GM23338 (cell line): ENCODE measurements at regions not wholly inside any gene's neighbourhood (a gene's known extent, or its start where the extent isn't known, plus 50 kb on each side); places are given as distances from the start of the nearest gene placed in this dataset.

Source experiments
- ATAC-seq: fragments of 200-7000 bp; cut with Tn5 transposase; 3 replicates; pipeline ENCODE4 v1.9.1; 2020
- DNase-seq: peaks from one replicate; pipeline ENCODE4 v3.0.0-alpha.2; 2015; ENCODE audit warnings: low spot score
- H2AFZ ChIP-seq: fragments of 200-600 bp; sonication (generic); 2 replicates; pipeline ENCODE4 v1.8.0; 2016; ENCODE audit warnings: antibody characterized with exemption, mild to moderate bottlenecking, moderate library complexity
- H3F3A ChIP-seq: fragments of 200-600 bp; sonication (generic); replicated peaks from 2 replicates; pipeline ENCODE4 v1.8.0; 2017; ENCODE audit warnings: antibody characterized with exemption, mixed run types, low read depth
- H3K27ac ChIP-seq: fragments of 200-600 bp; sonication (generic); 2 replicates; pipeline ENCODE4 v1.6.1; 2016; ENCODE audit warnings: low read depth
- H3K27me3 ChIP-seq: fragments of 200-600 bp; sonication (generic); 2 replicates; pipeline ENCODE4 v1.8.0; 2016; ENCODE audit warnings: mild to moderate bottlenecking, mixed run types, moderate library complexity; ENCODE audit not compliant: insufficient read depth
- H3K36me3 ChIP-seq: fragments of 200-600 bp; sonication (generic); 2 replicates; pipeline ENCODE4 v1.8.0; 2016; ENCODE audit warnings: mild to moderate bottlenecking; ENCODE audit not compliant: insufficient read depth
- H3K4me1 ChIP-seq: fragments of 200-600 bp; sonication (generic); 2 replicates; pipeline ENCODE4 v1.8.0; 2016; ENCODE audit warnings: mild to moderate bottlenecking, moderate library complexity; ENCODE audit not compliant: insufficient read depth
- H3K4me2 ChIP-seq: fragments of 200-600 bp; sonication (generic); 2 replicates; pipeline ENCODE4 v1.7.1; 2017; ENCODE audit warnings: mixed run types
- H3K4me3 ChIP-seq: fragments of 200-600 bp; sonication (generic); 2 replicates; pipeline ENCODE4 v1.6.1; 2016; ENCODE audit warnings: mixed run types
- H3K79me2 ChIP-seq: fragments of 200-600 bp; sonication (generic); replicated peaks from 2 replicates; pipeline ENCODE4 v1.8.0; 2017; ENCODE audit warnings: mild to moderate bottlenecking; ENCODE audit not compliant: insufficient read depth
- H3K9me2 ChIP-seq: fragments of 200-600 bp; sonication (generic); 2 replicates; pipeline ENCODE4 v1.8.0; 2017; ENCODE audit not compliant: insufficient read depth
- H4K20me1 ChIP-seq: fragments of 200-600 bp; sonication (generic); replicated peaks from 2 replicates; pipeline ENCODE4 v1.8.0; 2017; ENCODE audit warnings: mild to moderate bottlenecking; ENCODE audit not compliant: insufficient read depth
- H3K27ac Mint-ChIP-seq: 2 replicates; pipeline ENCODE4 v1.8.0; 2020; ENCODE audit warnings: inconsistent platforms, mild to moderate bottlenecking, moderate library complexity, mixed read lengths
- H3K27me3 Mint-ChIP-seq: 3 replicates; pipeline ENCODE4 v1.8.0; 2022; ENCODE audit warnings: low read depth, mild to moderate bottlenecking, moderate library complexity, mixed read lengths, inconsistent platforms; ENCODE audit not compliant: insufficient read depth, poor library complexity
- H3K36me3 Mint-ChIP-seq: 3 replicates; pipeline ENCODE4 v1.8.0; 2021; ENCODE audit warnings: low read depth, mild to moderate bottlenecking, inconsistent platforms, moderate library complexity, mixed read lengths
- H3K4me1 Mint-ChIP-seq: 3 replicates; pipeline ENCODE4 v1.8.0; 2020; ENCODE audit warnings: mild to moderate bottlenecking, inconsistent platforms, mixed read lengths
- H3K4me3 Mint-ChIP-seq: 3 replicates; pipeline ENCODE4 v1.8.0; 2021; ENCODE audit warnings: moderate library complexity, mild to moderate bottlenecking, inconsistent platforms, mixed read lengths
- H3K9me3 Mint-ChIP-seq: 3 replicates; pipeline ENCODE4 v1.8.0; 2020; ENCODE audit warnings: moderate library complexity, mild to moderate bottlenecking, inconsistent platforms, mixed read lengths
- CREB1 ChIP-seq: fragments of 250-450 bp; sonication (Bioruptor Pico); IDR thresholded peaks from 2 replicates; pipeline ENCODE4 v1.5.0; 2020; ENCODE audit warnings: low read depth, mild to moderate bottlenecking, moderate library complexity
- EZH2 ChIP-seq: fragments of 200-600 bp; sonication (generic); IDR thresholded peaks from one replicate; pipeline ENCODE4 v1.8.0; 2017; ENCODE audit warnings: antibody characterized with exemption, mild to moderate bottlenecking, low read depth; ENCODE audit not compliant: unreplicated experiment
- JUNB ChIP-seq: IDR thresholded peaks from one replicate; pipeline ENCODE4 v1.6.1; 2016; ENCODE audit warnings: antibody characterized with exemption; ENCODE audit not compliant: unreplicated experiment
- NANOG ChIP-seq: IDR thresholded peaks from 2 replicates; pipeline ENCODE4 v1.6.1; 2016; ENCODE audit warnings: antibody characterized with exemption, borderline replicate concordance
- POLR2AphosphoS5 ChIP-seq: IDR thresholded peaks from 2 replicates; pipeline ENCODE4 v1.6.1; 2016; ENCODE audit warnings: antibody characterized with exemption, low read depth
- STAT1 ChIP-seq: IDR thresholded peaks from one replicate; pipeline ENCODE4 v1.6.1; 2016; ENCODE audit warnings: antibody characterized with exemption; ENCODE audit not compliant: unreplicated experiment
- ZNF114 ChIP-seq: fragments of 250-450 bp; sonication (Bioruptor Pico); IDR thresholded peaks from 2 replicates; pipeline ENCODE4 v1.5.0; 2020; ENCODE audit warnings: mild to moderate bottlenecking, moderate library complexity
- ZNF331 ChIP-seq: fragments of 250-450 bp; sonication (Bioruptor Pico); IDR thresholded peaks from 2 replicates; pipeline ENCODE4 v1.5.0; 2020; ENCODE audit warnings: low read depth, mild to moderate bottlenecking, moderate library complexity
- TF ChIP-seq, protein P1 (sequence below), 2 experiments: fragments of 200-600 bp in 1 of 2; sonication (generic) in 1 of 2; conservative IDR thresholded peaks; 2 replicates each; pipeline versions ENCODE4 v1.5.1 to v1.6.1; 2016 to 2017; ENCODE audit warnings: antibody characterized with exemption in 2 of 2, low read depth in 2 of 2, mild to moderate bottlenecking in 2 of 2, moderate library complexity in 1 of 2
- TF ChIP-seq, protein P2 (sequence below): IDR thresholded peaks from 2 replicates; pipeline ENCODE4 v1.6.1; 2016; ENCODE audit warnings: antibody characterized with exemption

DNA sequence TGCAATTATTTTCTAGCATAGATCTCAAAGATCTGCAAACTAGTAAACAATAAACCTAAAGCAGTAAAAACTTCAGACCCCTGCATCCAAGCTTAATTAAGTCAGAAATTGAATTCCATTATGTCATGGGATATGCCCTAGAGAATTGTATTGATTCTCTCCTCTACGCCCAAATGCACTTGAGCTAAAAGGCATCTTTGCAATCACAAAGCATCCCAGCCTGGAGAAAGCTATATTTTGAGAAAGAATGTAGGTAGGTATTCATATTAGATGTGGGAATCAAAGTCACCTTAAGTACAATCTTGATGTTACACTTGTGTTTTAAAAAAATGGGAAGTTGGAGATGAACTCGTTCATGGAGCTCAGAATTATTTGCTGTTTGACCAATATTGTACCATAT is 386.7 kb downstream of the ADAMTS20 start:
- no peaks in the 10 kb centered on the region for H3K36me3 ChIP-seq
- H3K79me2 ChIP-seq: no peaks in the 10 kb centered on the region
- no peaks in the 10 kb centered on the region for H3K4me1 ChIP-seq
- H4K20me1 ChIP-seq: no peaks in the 10 kb centered on the region
- ATAC-seq (no peak), DNase-seq (no peak)
- H3K27me3 ChIP-seq: no peaks in the 10 kb centered on the region
- no peaks in the 10 kb centered on the region for H3K4me1 Mint-ChIP-seq
- no peaks in the 10 kb centered on the region for H3K9me2 ChIP-seq
- TF ChIP-seq JUNB (no peak), CREB1 (CRISPR knock-in tag) (no peak), EZH2 (no peak)
- no peaks in the 10 kb centered on the region for H3F3A ChIP-seq
- H3K9me3 Mint-ChIP-seq: 0 out of 3 replicates have a peak, but pooled peaks cover 3% of the 10 kb centered on the region
- no peak overlapping the region for H3K4me3 Mint-ChIP-seq
- H3K4me2 ChIP-seq: no peak overlapping the region
- H2AFZ ChIP-seq: no peak overlapping the region
- H3K27ac Mint-ChIP-seq: no peak overlapping the region
- no peak overlapping the region for H3K4me3 ChIP-seq
- no peaks in the 10 kb centered on the region for H3K36me3 Mint-ChIP-seq
- no peak overlapping the region for H3K27ac ChIP-seq
- no peaks in the 10 kb centered on the region for H3K27me3 Mint-ChIP-seq

DNA sequence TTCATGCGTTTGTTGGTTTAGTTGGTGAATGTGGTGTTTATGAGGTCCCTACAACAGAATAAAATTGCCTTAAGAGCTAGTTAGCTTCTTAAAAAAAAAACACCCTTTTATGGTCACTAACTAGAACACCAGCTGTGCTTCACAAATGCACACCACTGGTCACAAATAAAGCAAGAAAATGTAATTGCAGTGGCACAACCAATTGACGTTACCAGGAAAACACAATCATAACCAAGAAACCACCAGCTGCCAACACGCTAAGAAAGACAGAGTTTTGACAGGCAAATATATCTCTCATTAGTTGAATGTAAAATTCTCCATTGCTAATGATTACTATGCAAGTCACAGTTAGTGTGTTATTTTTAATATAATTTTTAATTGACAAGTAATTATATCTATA is 389.9 kb downstream of the ADAMTS20 start:
- Histone ChIP-seq H4K20me1 (no peaks in the 10 kb centered on the region), H3K27me3 (no peaks in the 10 kb centered on the region), H3K4me2 (no peak overlapping the region), H3K4me1 (no peaks in the 10 kb centered on the region), H3K27ac (no peak overlapping the region), H3K4me3 (no peak overlapping the region), H3F3A (no peaks in the 10 kb centered on the region), H2AFZ (no peak overlapping the region), H3K9me2 (no peaks in the 10 kb centered on the region; the same call in 1 of the 2 replicates), H3K36me3 (no peaks in the 10 kb centered on the region), H3K79me2 (no peaks in the 10 kb centered on the region)
- DNase-seq (no peak), ATAC-seq (no peak)
- Mint-ChIP-seq H3K4me3 (no peak overlapping the region), H3K27ac (no peak overlapping the region), H3K9me3 (0 out of 3 replicates have a peak, but pooled peaks cover 3% of the 10 kb centered on the region), H3K27me3 (no peaks in the 10 kb centered on the region), H3K36me3 (no peaks in the 10 kb centered on the region), H3K4me1 (no peaks in the 10 kb centered on the region)
- TF ChIP-seq, protein P1, sequence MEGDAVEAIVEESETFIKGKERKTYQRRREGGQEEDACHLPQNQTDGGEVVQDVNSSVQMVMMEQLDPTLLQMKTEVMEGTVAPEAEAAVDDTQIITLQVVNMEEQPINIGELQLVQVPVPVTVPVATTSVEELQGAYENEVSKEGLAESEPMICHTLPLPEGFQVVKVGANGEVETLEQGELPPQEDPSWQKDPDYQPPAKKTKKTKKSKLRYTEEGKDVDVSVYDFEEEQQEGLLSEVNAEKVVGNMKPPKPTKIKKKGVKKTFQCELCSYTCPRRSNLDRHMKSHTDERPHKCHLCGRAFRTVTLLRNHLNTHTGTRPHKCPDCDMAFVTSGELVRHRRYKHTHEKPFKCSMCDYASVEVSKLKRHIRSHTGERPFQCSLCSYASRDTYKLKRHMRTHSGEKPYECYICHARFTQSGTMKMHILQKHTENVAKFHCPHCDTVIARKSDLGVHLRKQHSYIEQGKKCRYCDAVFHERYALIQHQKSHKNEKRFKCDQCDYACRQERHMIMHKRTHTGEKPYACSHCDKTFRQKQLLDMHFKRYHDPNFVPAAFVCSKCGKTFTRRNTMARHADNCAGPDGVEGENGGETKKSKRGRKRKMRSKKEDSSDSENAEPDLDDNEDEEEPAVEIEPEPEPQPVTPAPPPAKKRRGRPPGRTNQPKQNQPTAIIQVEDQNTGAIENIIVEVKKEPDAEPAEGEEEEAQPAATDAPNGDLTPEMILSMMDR (conservative IDR thresholded peaks at IDR 0.05; ENCODE audit: low read depth in 2 of 2): no peak
- TF ChIP-seq, protein P2, sequence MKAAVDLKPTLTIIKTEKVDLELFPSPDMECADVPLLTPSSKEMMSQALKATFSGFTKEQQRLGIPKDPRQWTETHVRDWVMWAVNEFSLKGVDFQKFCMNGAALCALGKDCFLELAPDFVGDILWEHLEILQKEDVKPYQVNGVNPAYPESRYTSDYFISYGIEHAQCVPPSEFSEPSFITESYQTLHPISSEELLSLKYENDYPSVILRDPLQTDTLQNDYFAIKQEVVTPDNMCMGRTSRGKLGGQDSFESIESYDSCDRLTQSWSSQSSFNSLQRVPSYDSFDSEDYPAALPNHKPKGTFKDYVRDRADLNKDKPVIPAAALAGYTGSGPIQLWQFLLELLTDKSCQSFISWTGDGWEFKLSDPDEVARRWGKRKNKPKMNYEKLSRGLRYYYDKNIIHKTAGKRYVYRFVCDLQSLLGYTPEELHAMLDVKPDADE: no peak
- TF ChIP-seq EZH2 (no peak), POLR2AphosphoS5 (no peak), ZNF331 (CRISPR knock-in tag) (no peak), JUNB (no peak), CREB1 (CRISPR knock-in tag) (no peak)

DNA sequence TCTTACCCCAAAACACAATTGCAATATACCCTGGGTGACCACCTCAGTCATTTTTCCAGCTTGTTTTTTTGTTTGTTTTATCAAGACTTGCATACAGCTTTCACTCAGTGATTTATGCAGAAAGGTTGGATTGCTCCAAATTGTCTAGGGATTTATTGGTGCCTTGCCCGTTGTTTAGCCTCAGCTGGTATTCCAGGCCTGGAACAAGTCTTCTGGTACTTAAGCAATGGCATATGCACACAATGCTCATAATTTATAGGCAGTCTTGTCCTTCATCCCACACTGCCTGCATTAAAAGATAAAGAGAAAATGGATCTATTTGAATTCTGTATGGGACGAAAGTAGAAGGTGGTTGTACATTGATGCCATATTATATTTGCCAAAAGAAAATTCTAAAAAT is 392.5 kb downstream of the ADAMTS20 start:
- Histone ChIP-seq H3K4me2 (no peak overlapping the region), H3K36me3 (no peaks in the 10 kb centered on the region), H3K27ac (no peak overlapping the region), H4K20me1 (no peaks in the 10 kb centered on the region), H3K79me2 (no peaks in the 10 kb centered on the region), H3K4me3 (no peak overlapping the region), H2AFZ (no peak overlapping the region), H3K4me1 (no peaks in the 10 kb centered on the region), H3K27me3 (no peaks in the 10 kb centered on the region), H3F3A (no peaks in the 10 kb centered on the region), H3K9me2 (no peaks in the 10 kb centered on the region; the same call in 1 of the 2 replicates)
- Mint-ChIP-seq H3K36me3 (no peaks in the 10 kb centered on the region), H3K4me3 (no peak overlapping the region), H3K27ac (no peak overlapping the region), H3K9me3 (0 out of 3 replicates have a peak, but pooled peaks cover 3% of the 10 kb centered on the region), H3K27me3 (no peaks in the 10 kb centered on the region), H3K4me1 (peaks cover 2% of the 10 kb centered on the region; the same call in 2 of the 3 replicates)
- DNase-seq (no peak), ATAC-seq (no peak)
- TF ChIP-seq, protein P2: no peak
- no peak for TF ChIP-seq JUNB
- no peak for TF ChIP-seq EZH2
- TF ChIP-seq, protein P1 (conservative IDR thresholded peaks at IDR 0.05; ENCODE audit: low read depth in 2 of 2): no peak
- TF ChIP-seq CREB1 (CRISPR knock-in tag): no peak
- TF ChIP-seq POLR2AphosphoS5: no peak
- no peak for TF ChIP-seq NANOG
- TF ChIP-seq ZNF114 (CRISPR knock-in tag): no peak
- TF ChIP-seq STAT1: no peak
